Kidney (tissue), 13 donors: ENCODE measurements at regions not wholly inside any gene's neighbourhood (a gene's known extent, or its start where the extent isn't known, plus 50 kb on each side); places are given as distances from the start of the nearest gene placed in this dataset.

Experiments
- DNase-seq, 5 donors: peaks; one replicate each; pipeline ENCODE4 v3.0.0-alpha.2; 2013 to 2020
- FAIRE-seq: peaks from 2 replicates; lab custom pipeline; 2012; peaks lifted over from hg19 to GRCh38; lab: Jason Lieb, UNC
- H3K27ac ChIP-seq, 2 donors: one replicate each; pipeline ENCODE4 v1.7.0; 2013; ENCODE audit warnings: low read depth in 2 of 2, low read length in 2 of 2, inconsistent platforms in 1 of 2
- H3K27me3 ChIP-seq: one replicate; pipeline ENCODE4 v1.7.1; 2013; ENCODE audit warnings: low read length, inconsistent platforms; ENCODE audit not compliant: control insufficient read depth, insufficient read depth
- H3K36me3 ChIP-seq, 3 donors: one replicate each; pipeline versions ENCODE4 v1.7.0 to v1.7.1; 2013; ENCODE audit warnings: low read length in 3 of 3, control low read depth in 1 of 3, inconsistent platforms in 1 of 3; ENCODE audit not compliant: insufficient read depth in 3 of 3, control insufficient read depth in 2 of 3
- H3K4me1 ChIP-seq, 3 donors: one replicate each; pipeline versions ENCODE4 v1.7.0 to v1.7.1; 2013; ENCODE audit warnings: low read length in 3 of 3, inconsistent platforms in 1 of 3, low read depth in 1 of 3; ENCODE audit not compliant: control insufficient read depth in 2 of 3, insufficient read depth in 2 of 3
- H3K4me3 ChIP-seq, 3 donors: one replicate each; pipeline versions ENCODE4 v1.7.0 to v1.8.1; 2013; ENCODE audit warnings: low read length in 3 of 3, control low read depth in 1 of 3, inconsistent platforms in 1 of 3
- H3K9ac ChIP-seq, 3 donors: one replicate each; pipeline versions ENCODE4 v1.7.0 to v1.7.1; 2013; ENCODE audit warnings: low read length in 3 of 3, control low read depth in 1 of 3, inconsistent platforms in 1 of 3
- H3K9me3 ChIP-seq, 3 donors: one replicate each; pipeline versions ENCODE4 v1.7.0 to v1.7.1; 2013; ENCODE audit warnings: low read length in 3 of 3, control low read depth in 1 of 3, inconsistent platforms in 1 of 3; ENCODE audit not compliant: control insufficient read depth in 2 of 3, insufficient read depth in 1 of 3
- CTCF ChIP-seq: IDR thresholded peaks from 3 replicates; pipeline ENCODE4 v1.5.1; 2012; ENCODE audit warnings: mild to moderate bottlenecking, moderate library complexity, borderline replicate concordance; ENCODE audit not compliant: insufficient read depth; ENCODE audit errors: extremely low read depth
- intact Hi-C: fragments of 100-400 bp; cut with DNase I; formaldehyde crosslinking; loops from one replicate; pipeline ENCODE4 v1.11.1; 2022
- donor health status: control.
- donor health status: control.
- donor health status: control.
- donor health status: control.
- donor health status: control.
- donor health status: DM: yes; HTN: yes; CAD: no.
- donor health status: Normal renal cell carcinoma (clear cell type).

- Histone ChIP-seq H3K27me3 (no peaks in the 10 kb centered on the region), H3K36me3 (no peaks in the 10 kb centered on the region), H3K27ac (no peak overlapping the region), H3K4me1 (no peaks in the 10 kb centered on the region), H3K4me3 (no peak overlapping the region), H3K9me3 (no peaks in the 10 kb centered on the region), H3K9ac (no peak overlapping the region)
- FAIRE-seq (no peak), DNase-seq (peak in 2 of 5 donors; percentile 34)
- intact Hi-C loops: no loop called here
- TF ChIP-seq CTCF: no peak
These were observed 222.6 kb upstream of the SPRED2 start for GRCh38 chr2:65655000-65655399.

- no peak overlapping the region for H3K27ac ChIP-seq
- H3K9ac ChIP-seq: no peak overlapping the region
- FAIRE-seq (no peak), DNase-seq (no peak)
- H3K27me3 ChIP-seq: no peaks in the 10 kb centered on the region
- H3K4me1 ChIP-seq: no peaks in the 10 kb centered on the region
- no peak overlapping the region for H3K4me3 ChIP-seq
- H3K9me3 ChIP-seq: no peaks in the 10 kb centered on the region
- intact Hi-C loops: no loop called here
- H3K36me3 ChIP-seq: no peaks in the 10 kb centered on the region
- no peak for TF ChIP-seq CTCF
These were observed 222.1 kb upstream of the SPRED2 start for GRCh38 chr2:65654496-65654895.

GRCh38 chr2:65652066-65652465 is 219.7 kb upstream of the SPRED2 start:
- DNase-seq (no peak), FAIRE-seq (no peak)
- Histone ChIP-seq H3K9me3 (no peaks in the 10 kb centered on the region), H3K36me3 (no peaks in the 10 kb centered on the region), H3K9ac (no peak overlapping the region), H3K27me3 (no peaks in the 10 kb centered on the region), H3K27ac (no peak overlapping the region), H3K4me1 (no peaks in the 10 kb centered on the region), H3K4me3 (no peak overlapping the region)
- intact Hi-C loops: no loop called here
- no peak for TF ChIP-seq CTCF
